ENCODE measurements at regions not wholly inside any gene's neighbourhood (a gene's known extent, or its start where the extent isn't known, plus 50 kb on each side); places are given as distances from the start of the nearest gene placed in this dataset.
"Not testable (repeated sequence)": the region's sequence is repeated elsewhere in the genome, so short reads cannot be mapped to it uniquely, and the experiment has no call there.

- Histone ChIP-seq H3K9ac (ENCODE audit: extremely low read depth, insufficient read length, low read length) (no peak overlapping the region), H3K23me2 (ENCODE audit: insufficient read length, low read depth, low read length, poor library complexity, severe bottlenecking) (no peaks in the 10 kb centered on the region), H3K9me3 (ENCODE audit: control insufficient read depth, low read depth, low read length) (no peaks in the 10 kb centered on the region), H3K27me3 (ENCODE audit: insufficient read depth, low read length) (no peaks in the 10 kb centered on the region), H2AK5ac (ENCODE audit: insufficient read length, low read length) (no peak overlapping the region), H3K27ac (ENCODE audit: insufficient read length, low read depth, low read length) (no peak overlapping the region), H3K4me2 (ENCODE audit: insufficient read depth, insufficient read length, low read length) (no peak overlapping the region), H2AFZ (ENCODE audit: low read length) (no peak overlapping the region), H2BK15ac (ENCODE audit: low read depth, low read length) (no peak overlapping the region), H3K18ac (ENCODE audit: insufficient read length, low read depth, low read length) (no peak overlapping the region), H4K20me1 (ENCODE audit: control insufficient read depth, insufficient read depth, insufficient read length) (no peaks in the 10 kb centered on the region), H3T11ph (ENCODE audit: low read length) (no peak overlapping the region), H3K14ac (ENCODE audit: insufficient read depth, low read length) (no peak overlapping the region), H2BK5ac (ENCODE audit: insufficient read length, low read length) (no peak overlapping the region), H3K56ac (ENCODE audit: insufficient read length, low read depth, low read length) (no peak overlapping the region), H2BK120ac (ENCODE audit: low read depth, low read length, poor library complexity, severe bottlenecking) (no peak overlapping the region), H3K23ac (ENCODE audit: insufficient read length, low read depth, low read length) (no peak overlapping the region), H3K4me1 (ENCODE audit: insufficient read depth, low read length) (no peaks in the 10 kb centered on the region; the same call in 1 of the 2 replicates), H3K79me1 (ENCODE audit: insufficient read depth, low read depth, low read length, poor library complexity, severe bottlenecking) (no peaks in the 10 kb centered on the region), H4K8ac (replicated peaks; ENCODE audit: insufficient read length, low read depth, low read length) (no peak overlapping the region), H2BK20ac (ENCODE audit: low read depth, low read length, poor library complexity, severe bottlenecking) (no peak overlapping the region), H3K79me2 (ENCODE audit: insufficient read depth, low read length) (no peaks in the 10 kb centered on the region), H4K91ac (ENCODE audit: insufficient read length, low read depth, low read length) (no peak overlapping the region), H3K4ac (ENCODE audit: low read depth, low read length) (no peak overlapping the region), H2BK12ac (ENCODE audit: insufficient read length, low read depth, low read length) (no peak overlapping the region), H4K5ac (ENCODE audit: insufficient read length, low read depth, low read length) (no peak overlapping the region)
- Mint-ChIP-seq H3K4me3 (no peak overlapping the region), H3K27ac (no peak overlapping the region), H3K27me3 (ENCODE audit: low read depth) (peaks cover 1% of the 10 kb centered on the region; the same call in 1 of the 2 replicates), H3K9me3 (peaks cover 0 to 2% of the 10 kb centered on the region in 2 experiments; a peak in 1 of 5 replicates), H3K4me1 (peaks cover 15 to 16% of the 10 kb centered on the region in 2 experiments), H3K36me3 (ENCODE audit: insufficient read depth in 1 of 3, low read depth in 3 of 3) (no peaks in the 10 kb centered on the region)
- DNase-seq = no peak
- TF ChIP-seq CTCF (conservative IDR thresholded peaks at IDR 0.05) = no peak
- WGBS (ENCODE audit: extremely low coverage, insufficient read length, low lambda C conversion rate) = no CpG with 5 or more reads among the region's 2 CpGs
Observed at GRCh38 chr12:54716261-54716660, 68.1 kb upstream of the DCD start.

GRCh38 chr12:54713876-54714275, 65.7 kb upstream of the DCD start:
- not testable (repeated sequence) for H3K27ac ChIP-seq (ENCODE audit: insufficient read length, low read depth, low read length); H3K9me3 Mint-ChIP-seq; H2BK5ac ChIP-seq (ENCODE audit: insufficient read length, low read length); H3K18ac ChIP-seq (ENCODE audit: insufficient read length, low read depth, low read length); H2BK20ac ChIP-seq (ENCODE audit: low read depth, low read length, poor library complexity, severe bottlenecking); H2BK12ac ChIP-seq (ENCODE audit: insufficient read length, low read depth, low read length); H3K27me3 ChIP-seq (ENCODE audit: insufficient read depth, low read length); H3K14ac ChIP-seq (ENCODE audit: insufficient read depth, low read length); H2BK120ac ChIP-seq (ENCODE audit: low read depth, low read length, poor library complexity, severe bottlenecking); H3K23ac ChIP-seq (ENCODE audit: insufficient read length, low read depth, low read length); H3K27ac Mint-ChIP-seq; H3K4me2 ChIP-seq (ENCODE audit: insufficient read depth, insufficient read length, low read length); H4K91ac ChIP-seq (ENCODE audit: insufficient read length, low read depth, low read length); H3K23me2 ChIP-seq (ENCODE audit: insufficient read length, low read depth, low read length, poor library complexity, severe bottlenecking); H3K9me3 ChIP-seq (ENCODE audit: control insufficient read depth, low read depth, low read length); H3K4me3 Mint-ChIP-seq; H4K20me1 ChIP-seq (ENCODE audit: control insufficient read depth, insufficient read depth, insufficient read length); H2BK15ac ChIP-seq (ENCODE audit: low read depth, low read length); H4K5ac ChIP-seq (ENCODE audit: insufficient read length, low read depth, low read length); H3K27me3 Mint-ChIP-seq (ENCODE audit: low read depth); H3K56ac ChIP-seq (ENCODE audit: insufficient read length, low read depth, low read length); DNase-seq; H3K79me2 ChIP-seq (ENCODE audit: insufficient read depth, low read length); H3T11ph ChIP-seq (ENCODE audit: low read length); H2AFZ ChIP-seq (ENCODE audit: low read length); H3K36me3 Mint-ChIP-seq (ENCODE audit: insufficient read depth in 1 of 3, low read depth in 3 of 3); H4K8ac ChIP-seq (replicated peaks; ENCODE audit: insufficient read length, low read depth, low read length); H3K79me1 ChIP-seq (ENCODE audit: insufficient read depth, low read depth, low read length, poor library complexity, severe bottlenecking); H3K4ac ChIP-seq (ENCODE audit: low read depth, low read length); H2AK5ac ChIP-seq (ENCODE audit: insufficient read length, low read length); H3K9ac ChIP-seq (ENCODE audit: extremely low read depth, insufficient read length, low read length); H3K4me1 ChIP-seq (ENCODE audit: insufficient read depth, low read length)
- WGBS (ENCODE audit: extremely low coverage, insufficient read length, low lambda C conversion rate) = no CpG with 5 or more reads among the region's 3 CpGs
- peaks cover 7 to 11% of the 10 kb centered on the region in 2 experiments for H3K4me1 Mint-ChIP-seq

All from H9 (cell line).